Neural progenitor cell (in vitro differentiated cells): ENCODE measurements at regions not wholly inside any gene's neighbourhood (a gene's known extent, or its start where the extent isn't known, plus 50 kb on each side); places are given as distances from the start of the nearest gene placed in this dataset.

Experiments
- DNase-seq: peaks from one replicate; pipeline ENCODE4 v3.0.0-alpha.2; 2016; ENCODE audit warnings: low spot score
- H2AFZ ChIP-seq: fragments of 200-600 bp; sonication (generic); replicated peaks from 2 replicates; pipeline ENCODE4 v1.6.1; 2016; ENCODE audit warnings: antibody characterized with exemption
- H3F3A ChIP-seq: fragments of 200-600 bp; sonication (generic); 2 replicates; pipeline ENCODE4 v1.6.1; 2016; ENCODE audit warnings: antibody characterized with exemption, low read depth
- H3K27ac ChIP-seq: fragments of 200-600 bp; sonication (generic); 2 replicates; pipeline ENCODE4 v1.5.1; 2016; ENCODE audit warnings: mild to moderate bottlenecking
- H3K27me3 ChIP-seq: fragments of 200-600 bp; sonication (generic); 2 replicates; pipeline ENCODE4 v1.6.1; 2016; ENCODE audit warnings: mild to moderate bottlenecking, moderate library complexity
- H3K36me3 ChIP-seq: fragments of 200-600 bp; sonication (generic); 2 replicates; pipeline ENCODE4 v1.5.1; 2016
- H3K4me1 ChIP-seq: fragments of 200-600 bp; sonication (generic); 2 replicates; pipeline ENCODE4 v1.6.1; 2016; ENCODE audit warnings: mixed run types
- H3K4me2 ChIP-seq: fragments of 200-600 bp; sonication (generic); 2 replicates; pipeline ENCODE4 v1.6.1; 2016
- H3K4me3 ChIP-seq: fragments of 200-600 bp; sonication (generic); 2 replicates; pipeline ENCODE4 v1.5.1; 2016
- H3K79me2 ChIP-seq: fragments of 200-600 bp; sonication (generic); 2 replicates; pipeline ENCODE4 v1.6.1; 2016; ENCODE audit warnings: low read depth
- H3K9ac ChIP-seq: fragments of 200-600 bp; sonication (generic); 2 replicates; pipeline ENCODE4 v1.6.1; 2016
- H3K9me3 ChIP-seq: fragments of 200-600 bp; sonication (generic); 2 replicates; pipeline ENCODE4 v1.5.1; 2016; ENCODE audit warnings: low read depth
- H4K20me1 ChIP-seq: fragments of 200-600 bp; sonication (generic); 2 replicates; pipeline ENCODE4 v1.6.1; 2016; ENCODE audit warnings: low read depth
- H3K27ac Mint-ChIP-seq: 3 replicates; pipeline ENCODE4 v1.8.0; 2021; ENCODE audit warnings: mixed read lengths
- H3K27me3 Mint-ChIP-seq: 2 replicates; pipeline ENCODE4 v1.8.0; 2022; ENCODE audit warnings: low read depth, mild to moderate bottlenecking, inconsistent platforms, moderate library complexity, mixed read lengths; ENCODE audit not compliant: insufficient read depth
- H3K36me3 Mint-ChIP-seq: 3 replicates; pipeline ENCODE4 v1.8.0; 2021; ENCODE audit warnings: mixed read lengths
- H3K4me1 Mint-ChIP-seq: 3 replicates; pipeline ENCODE4 v1.8.0; 2021; ENCODE audit warnings: mixed read lengths
- H3K4me3 Mint-ChIP-seq: 3 replicates; pipeline ENCODE4 v1.8.0; 2021; ENCODE audit warnings: mild to moderate bottlenecking, moderate library complexity, mixed read lengths
- H3K9me3 Mint-ChIP-seq: 3 replicates; pipeline ENCODE4 v1.8.0; 2020; ENCODE audit warnings: mixed read lengths
- EZH2 ChIP-seq: fragments of 200-600 bp; sonication (generic); IDR thresholded peaks from 2 replicates; pipeline ENCODE4 v1.6.1; 2017; ENCODE audit warnings: antibody characterized with exemption, mild to moderate bottlenecking, moderate library complexity
- EZH2phosphoT487 ChIP-seq: fragments of 200-600 bp; sonication (generic); IDR thresholded peaks from 2 replicates; pipeline ENCODE4 v1.6.1; 2017; ENCODE audit warnings: antibody characterized with exemption
- TF ChIP-seq, protein P1 (sequence below): fragments of 200-600 bp; sonication (generic); IDR thresholded peaks from 2 replicates; pipeline ENCODE4 v1.5.1; 2017; ENCODE audit warnings: antibody characterized with exemption, mild to moderate bottlenecking

DNA sequence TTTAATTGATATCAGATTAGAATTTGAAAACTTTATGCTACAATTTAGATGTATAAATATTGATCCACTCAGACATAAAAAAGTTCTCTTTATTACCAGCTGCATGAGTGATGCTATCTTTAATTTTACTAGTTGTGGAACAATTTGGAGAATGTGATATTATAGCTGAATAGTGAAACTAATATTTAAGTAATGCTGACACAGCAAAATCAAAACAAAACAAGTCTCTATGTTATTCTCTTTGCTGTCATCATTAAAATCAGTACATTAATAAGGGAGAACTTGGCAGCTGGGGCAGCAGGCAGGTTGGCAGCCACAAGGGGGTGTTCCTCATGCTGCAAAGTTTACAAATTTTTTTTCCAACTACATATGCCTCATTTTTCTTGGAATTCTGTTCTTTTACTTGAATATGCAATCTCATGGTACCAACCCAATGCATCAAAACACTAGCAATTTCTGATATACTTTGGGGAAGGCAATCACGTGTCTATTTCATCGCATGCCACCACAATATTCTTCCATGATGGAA is 585.3 kb downstream of the FGF9 start:
- Histone ChIP-seq H3K4me2 (no peak overlapping the region), H3K27ac (no peak overlapping the region), H3K4me1 (peaks cover 4% of the 10 kb centered on the region), H2AFZ (peak overlapping the region; percentile 5), H3K79me2 (no peaks in the 10 kb centered on the region), H3K36me3 (no peaks in the 10 kb centered on the region), H3K9me3 (no peaks in the 10 kb centered on the region), H4K20me1 (no peaks in the 10 kb centered on the region), H3K4me3 (no peak overlapping the region), H3K27me3 (no peaks in the 10 kb centered on the region), H3F3A (no peaks in the 10 kb centered on the region), H3K9ac (no peak overlapping the region)
- Mint-ChIP-seq H3K27me3 (no peaks in the 10 kb centered on the region), H3K27ac (no peak overlapping the region), H3K36me3 (no peaks in the 10 kb centered on the region), H3K9me3 (no peaks in the 10 kb centered on the region), H3K4me1 (no peaks in the 10 kb centered on the region), H3K4me3 (no peak overlapping the region)
- TF ChIP-seq, protein P1, sequence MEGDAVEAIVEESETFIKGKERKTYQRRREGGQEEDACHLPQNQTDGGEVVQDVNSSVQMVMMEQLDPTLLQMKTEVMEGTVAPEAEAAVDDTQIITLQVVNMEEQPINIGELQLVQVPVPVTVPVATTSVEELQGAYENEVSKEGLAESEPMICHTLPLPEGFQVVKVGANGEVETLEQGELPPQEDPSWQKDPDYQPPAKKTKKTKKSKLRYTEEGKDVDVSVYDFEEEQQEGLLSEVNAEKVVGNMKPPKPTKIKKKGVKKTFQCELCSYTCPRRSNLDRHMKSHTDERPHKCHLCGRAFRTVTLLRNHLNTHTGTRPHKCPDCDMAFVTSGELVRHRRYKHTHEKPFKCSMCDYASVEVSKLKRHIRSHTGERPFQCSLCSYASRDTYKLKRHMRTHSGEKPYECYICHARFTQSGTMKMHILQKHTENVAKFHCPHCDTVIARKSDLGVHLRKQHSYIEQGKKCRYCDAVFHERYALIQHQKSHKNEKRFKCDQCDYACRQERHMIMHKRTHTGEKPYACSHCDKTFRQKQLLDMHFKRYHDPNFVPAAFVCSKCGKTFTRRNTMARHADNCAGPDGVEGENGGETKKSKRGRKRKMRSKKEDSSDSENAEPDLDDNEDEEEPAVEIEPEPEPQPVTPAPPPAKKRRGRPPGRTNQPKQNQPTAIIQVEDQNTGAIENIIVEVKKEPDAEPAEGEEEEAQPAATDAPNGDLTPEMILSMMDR, result peak; percentile 52
- TF ChIP-seq EZH2phosphoT487, result no peak
- no peak for TF ChIP-seq EZH2
- no peak for DNase-seq

DNA sequence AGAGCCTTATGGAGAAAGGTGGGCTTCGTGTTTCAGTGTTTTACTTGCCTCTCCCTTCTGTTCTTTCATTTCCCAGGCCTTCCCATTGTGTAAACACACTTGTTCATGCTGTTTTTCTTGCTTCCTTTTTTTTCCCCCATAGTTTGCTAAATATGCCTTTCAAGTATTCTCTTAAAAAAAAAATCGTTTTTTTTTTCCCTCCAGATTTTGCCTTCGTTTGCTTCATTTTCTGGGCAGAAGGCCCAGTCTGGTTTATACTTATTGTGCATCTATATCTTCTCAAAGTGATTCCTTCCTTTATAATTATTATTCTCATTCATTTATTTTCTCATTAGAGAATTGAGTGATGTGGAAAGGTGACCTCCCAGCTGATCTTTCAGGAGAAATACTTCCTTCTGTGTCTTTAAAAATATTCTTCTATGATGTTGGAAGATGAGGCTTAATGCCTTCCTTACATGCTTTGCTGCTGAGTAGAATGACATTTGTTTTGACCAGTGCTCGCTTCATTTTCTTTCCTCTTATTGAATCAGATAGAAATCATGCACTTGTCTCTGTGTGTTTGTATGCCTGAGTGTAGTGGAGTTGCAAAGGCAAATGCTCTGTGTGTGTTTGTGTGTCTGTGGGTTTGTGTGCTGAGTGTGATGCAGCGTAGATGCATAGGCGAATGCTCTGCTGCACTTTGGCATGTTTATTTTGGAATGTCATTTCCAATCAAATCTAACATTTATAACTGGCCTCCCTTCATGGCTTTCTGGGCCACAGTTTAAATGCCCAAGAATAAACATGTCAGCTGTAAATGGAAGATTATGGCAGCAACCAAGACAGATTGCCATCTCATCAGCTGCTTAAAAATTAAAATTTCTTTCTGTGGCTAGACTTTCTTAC is 591.4 kb downstream of the FGF9 start:
- H4K20me1 ChIP-seq, result no peaks in the 10 kb centered on the region
- DNase-seq, result no peak
- no peak overlapping the region for H3K27ac Mint-ChIP-seq
- H3K9ac ChIP-seq, result no peak overlapping the region
- no peaks in the 10 kb centered on the region for H3K36me3 Mint-ChIP-seq
- no peaks in the 10 kb centered on the region for H3K9me3 ChIP-seq
- no peak overlapping the region for H3K27ac ChIP-seq
- no peak for TF ChIP-seq EZH2phosphoT487
- TF ChIP-seq EZH2, result no peak
- TF ChIP-seq, protein P1, result no peak
- no peak overlapping the region for H3K4me3 Mint-ChIP-seq
- no peaks in the 10 kb centered on the region for H3K9me3 Mint-ChIP-seq
- H3K4me2 ChIP-seq, result no peak overlapping the region
- peaks cover 4% of the 10 kb centered on the region for H3K4me1 ChIP-seq
- no peaks in the 10 kb centered on the region for H3K36me3 ChIP-seq
- no peak overlapping the region for H2AFZ ChIP-seq
- H3K4me1 Mint-ChIP-seq, result no peaks in the 10 kb centered on the region
- no peaks in the 10 kb centered on the region for H3K27me3 ChIP-seq
- H3K4me3 ChIP-seq, result no peak overlapping the region
- no peaks in the 10 kb centered on the region for H3K79me2 ChIP-seq
- H3K27me3 Mint-ChIP-seq, result no peaks in the 10 kb centered on the region
- H3F3A ChIP-seq, result no peaks in the 10 kb centered on the region

DNA sequence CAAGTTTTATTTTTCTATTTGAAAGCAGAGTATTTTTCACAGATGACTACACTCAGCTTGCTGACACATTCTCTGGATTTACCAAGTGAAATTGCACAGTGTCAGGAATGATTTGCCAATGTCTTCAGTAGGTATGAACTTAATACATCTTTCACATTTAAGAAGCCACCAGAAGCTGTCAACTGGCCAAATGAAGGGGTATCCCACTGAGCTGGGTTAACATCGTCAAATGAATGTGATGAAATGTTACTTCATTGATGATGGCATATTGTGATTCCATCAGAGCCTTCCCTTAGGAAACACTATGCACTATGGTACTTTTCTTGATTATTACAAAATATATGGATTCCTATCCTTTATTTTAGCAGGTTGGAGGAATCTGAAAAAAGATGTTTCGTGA is 592.3 kb downstream of the FGF9 start:
- H3F3A ChIP-seq, result no peaks in the 10 kb centered on the region
- no peak for DNase-seq
- no peaks in the 10 kb centered on the region for H3K4me1 Mint-ChIP-seq
- no peak overlapping the region for H3K4me3 ChIP-seq
- H3K27me3 Mint-ChIP-seq, result no peaks in the 10 kb centered on the region
- H3K4me2 ChIP-seq, result no peak overlapping the region
- H3K9me3 Mint-ChIP-seq, result peaks cover under 1% of the 10 kb centered on the region
- H4K20me1 ChIP-seq, result no peaks in the 10 kb centered on the region
- TF ChIP-seq, protein P1, result no peak
- TF ChIP-seq EZH2phosphoT487, result no peak
- no peak for TF ChIP-seq EZH2
- no peaks in the 10 kb centered on the region for H3K36me3 Mint-ChIP-seq
- no peak overlapping the region for H3K4me3 Mint-ChIP-seq
- H3K79me2 ChIP-seq, result no peaks in the 10 kb centered on the region
- no peaks in the 10 kb centered on the region for H3K27me3 ChIP-seq
- peaks cover 4% of the 10 kb centered on the region for H3K4me1 ChIP-seq
- no peaks in the 10 kb centered on the region for H3K9me3 ChIP-seq
- H3K36me3 ChIP-seq, result no peaks in the 10 kb centered on the region
- no peak overlapping the region for H3K9ac ChIP-seq
- H3K27ac ChIP-seq, result no peak overlapping the region
- no peak overlapping the region for H2AFZ ChIP-seq
- no peak overlapping the region for H3K27ac Mint-ChIP-seq
